ENCODE measurements at regions not wholly inside any gene's neighbourhood (a gene's known extent, or its start where the extent isn't known, plus 50 kb on each side); places are given as distances from the start of the nearest gene placed in this dataset.

- intact Hi-C loops (cut with micrococcal nuclease) (no loop called here), dilution Hi-C loops (cut with MboI; ENCODE audit: extremely low pct_ligation_motif_present, low sequenced_read_pairs) (no loop called here)
- Histone ChIP-seq H3K9me1 (replicated peaks; ENCODE audit: control insufficient read depth, extremely low read depth, insufficient read depth, low read length) (no peaks in the 10 kb centered on the region), H3K36me3 (ENCODE audit: control insufficient read depth in 2 of 2, extremely low read depth in 1 of 2, insufficient read depth in 2 of 2, low read length in 2 of 2) (no peaks in the 10 kb centered on the region), H3K4me3 (replicated peaks in 1 of 3; ENCODE audit: insufficient read depth in 1 of 3, low read depth in 1 of 3, low read length in 3 of 3) (no peak overlapping the region), H3K9ac (replicated peaks; ENCODE audit: extremely low read depth, insufficient read depth, low read length) (no peak overlapping the region), H4K20me1 (replicated peaks; ENCODE audit: control insufficient read depth, extremely low read depth, insufficient read depth, low read length) (no peaks in the 10 kb centered on the region), H3K79me2 (ENCODE audit: control insufficient read depth, insufficient read depth, low read length) (no peaks in the 10 kb centered on the region), H3K4me1 (ENCODE audit: control insufficient read depth, extremely low read depth, insufficient read depth, low read length) (no peaks in the 10 kb centered on the region), H3K27ac (ENCODE audit: insufficient read depth, low read depth, low read length) (no peak overlapping the region), H2AFZ (ENCODE audit: low read depth, low read length) (no peak overlapping the region), H3K27me3 (ENCODE audit: control insufficient read depth in 2 of 2, insufficient read depth in 2 of 2, low read length in 2 of 2) (no peaks in the 10 kb centered on the region), H3K4me2 (ENCODE audit: insufficient read depth, low read length) (no peak overlapping the region), H3K9me3 (replicated peaks; ENCODE audit: control insufficient read depth, insufficient read depth, low read length) (peaks cover 1% of the 10 kb centered on the region)
- FAIRE-seq (no peak), DNase-seq (ENCODE audit: low read depth, low spot score) (no peak)
- TF ChIP-seq POLR2AphosphoS5 (IDR thresholded peaks at IDR 0.05; ENCODE audit: insufficient read depth, low read depth, low read length) (no peak), MYC (IDR thresholded peaks at IDR 0.05; ENCODE audit: low read depth, low read length) (no peak), POLR2A (IDR thresholded peaks at IDR 0.05; ENCODE audit: low read depth, low read length) (no peak), CTCF (IDR thresholded peaks at IDR 0.05; ENCODE audit: extremely low read depth in 1 of 2, insufficient read depth in 1 of 2, low read depth in 1 of 2, low read length in 2 of 2) (no peak), GATA2 (IDR thresholded peaks at IDR 0.05; ENCODE audit: insufficient read depth, insufficient read length, low read depth, low read length) (no peak), JUN (IDR thresholded peaks at IDR 0.05; ENCODE audit: borderline replicate concordance, insufficient read depth, insufficient read length, low read depth) (no peak), FOS (IDR thresholded peaks at IDR 0.05; ENCODE audit: borderline replicate concordance, insufficient read depth, low read length) (no peak), MAX (IDR thresholded peaks at IDR 0.05; ENCODE audit: insufficient read depth, insufficient read length) (no peak), EZH2 (IDR thresholded peaks at IDR 0.05; ENCODE audit: borderline replicate concordance, low read depth, low read length, severe bottlenecking) (no peak)
- ChIA-PET CTCF (no interaction called here), POLR2A (no interaction called here)
- BruUV-seq (replicated peaks): no TSS peak
Measured at GRCh38 chr2:183606718-183607085, 482.5 kb downstream of the NUP35 start.

Measured in endothelial cell of umbilical vein (primary cell).